Endothelial cell of umbilical vein (primary cell): ENCODE measurements at regions not wholly inside any gene's neighbourhood (a gene's known extent, or its start where the extent isn't known, plus 50 kb on each side); places are given as distances from the start of the nearest gene placed in this dataset.

Experiments
- BruUV-seq: library from RNA; stranded (reverse); fragments of 400-500 nt; replicated peaks from 2 replicates; lab custom pipeline; 2021; lab: Mats Ljungman, UMichigan
- CTCF ChIA-PET: fragments of 300-600, 350-600 bp; sonication (Branson Sonifier 250); formaldehyde crosslinking; loops from one replicate; lab custom pipeline; 2021; ENCODE audit warnings: antibody characterized with exemption, inconsistent platforms; lab: Charles Lee
- POLR2A ChIA-PET: fragments of 300-600, 350-600 bp; sonication (Branson Sonifier 250); formaldehyde crosslinking; loops from one replicate; lab custom pipeline; 2021; ENCODE audit warnings: antibody characterized with exemption, inconsistent platforms; lab: Charles Lee
- DNase-seq: peaks from one replicate; pipeline ENCODE4 v3.0.0-alpha.2; 2011; ENCODE audit warnings: low read depth, low spot score
- FAIRE-seq: peaks from 2 replicates; lab custom pipeline; 2011; peaks lifted over from hg19 to GRCh38; lab: Jason Lieb, UNC
- H2AFZ ChIP-seq: 2 replicates; pipeline ENCODE4 v1.6.0; 2012; ENCODE audit warnings: low read depth, low read length, control low read depth, inconsistent platforms
- H3K27ac ChIP-seq: 2 replicates; pipeline ENCODE4 v1.5.1; 2011; ENCODE audit warnings: low read depth, mild to moderate bottlenecking, control low read depth, low read length, moderate library complexity; ENCODE audit not compliant: insufficient read depth
- H3K27me3 ChIP-seq, 2 experiments: 2 replicates each; pipeline versions ENCODE4 v1.6.0 to v1.6.1; 2011; ENCODE audit warnings: low read length in 2 of 2, mixed read lengths in 1 of 2; ENCODE audit not compliant: control insufficient read depth in 2 of 2, insufficient read depth in 2 of 2
- H3K36me3 ChIP-seq, 2 experiments: 2 replicates in 1 of 2; 3 replicates in 1 of 2; pipeline ENCODE4 v1.5.1; 2011; ENCODE audit warnings: low read length in 2 of 2, mild to moderate bottlenecking in 1 of 2, moderate library complexity in 1 of 2; ENCODE audit not compliant: control insufficient read depth in 2 of 2, insufficient read depth in 2 of 2; ENCODE audit errors: extremely low read depth in 1 of 2
- H3K4me1 ChIP-seq: 3 replicates; pipeline ENCODE4 v1.5.1; 2011; ENCODE audit warnings: mild to moderate bottlenecking, low read length; ENCODE audit not compliant: control insufficient read depth, insufficient read depth; ENCODE audit errors: extremely low read depth
- H3K4me2 ChIP-seq: 2 replicates; pipeline ENCODE4 v1.6.1; 2011; ENCODE audit warnings: low read length, control low read depth, mixed read lengths; ENCODE audit not compliant: insufficient read depth
- H3K4me3 ChIP-seq, 3 experiments: fragments of 200-600 bp in 1 of 3; sonication (generic), shearing (Covaris generic) in 1 of 3; replicated peaks in 1 of 3; 2 replicates each; pipeline ENCODE4 v1.5.1; 2011 to 2016; ENCODE audit warnings: control low read depth in 3 of 3, low read length in 3 of 3, mild to moderate bottlenecking in 2 of 3, inconsistent platforms in 1 of 3, low read depth in 1 of 3, moderate library complexity in 1 of 3; ENCODE audit not compliant: insufficient read depth in 1 of 3
- H3K79me2 ChIP-seq: 2 replicates; pipeline ENCODE4 v1.6.0; 2012; ENCODE audit warnings: low read length, inconsistent platforms; ENCODE audit not compliant: control insufficient read depth, insufficient read depth
- H3K9ac ChIP-seq: replicated peaks from 2 replicates; pipeline ENCODE3; 2011; ENCODE audit warnings: low read length, control low read depth; ENCODE audit not compliant: insufficient read depth; ENCODE audit errors: extremely low read depth
- H3K9me1 ChIP-seq: replicated peaks from 3 replicates; pipeline ENCODE4 v1.6.0; 2011; ENCODE audit warnings: mild to moderate bottlenecking, low read length; ENCODE audit not compliant: control insufficient read depth, insufficient read depth; ENCODE audit errors: extremely low read depth
- H3K9me3 ChIP-seq: replicated peaks from 2 replicates; pipeline ENCODE4 v1.5.1; 2012; ENCODE audit warnings: low read length, inconsistent platforms; ENCODE audit not compliant: control insufficient read depth, insufficient read depth
- H4K20me1 ChIP-seq: replicated peaks from 2 replicates; pipeline ENCODE3; 2011; ENCODE audit warnings: mild to moderate bottlenecking, low read length; ENCODE audit not compliant: control insufficient read depth, insufficient read depth; ENCODE audit errors: extremely low read depth
- CTCF ChIP-seq, 2 donors: IDR thresholded peaks; 1 replicate in 1 of 2; 2 replicates in 1 of 2; pipeline ENCODE4 v1.5.1; 2011; ENCODE audit warnings: low read length in 2 of 2, mild to moderate bottlenecking in 2 of 2, moderate library complexity in 2 of 2, control low read depth in 1 of 2, inconsistent platforms in 1 of 2, low read depth in 1 of 2; ENCODE audit not compliant: insufficient read depth in 1 of 2; ENCODE audit errors: extremely low read depth in 1 of 2
- EZH2 ChIP-seq: IDR thresholded peaks from 2 replicates; pipeline ENCODE4 v1.6.1; 2012; ENCODE audit warnings: borderline replicate concordance, low read depth, mild to moderate bottlenecking, moderate library complexity, low read length, inconsistent platforms; ENCODE audit not compliant: severe bottlenecking
- FOS ChIP-seq: IDR thresholded peaks from 2 replicates; pipeline ENCODE4 v1.6.1; 2011; ENCODE audit warnings: mild to moderate bottlenecking, low read length, moderate library complexity, borderline replicate concordance; ENCODE audit not compliant: insufficient read depth
- GATA2 ChIP-seq: IDR thresholded peaks from 2 replicates; pipeline ENCODE4 v1.7.0; 2011; ENCODE audit warnings: low read depth, mild to moderate bottlenecking, moderate library complexity, mixed read lengths, low read length; ENCODE audit not compliant: insufficient read length, insufficient read depth
- JUN ChIP-seq: IDR thresholded peaks from 2 replicates; pipeline ENCODE4 v1.6.1; 2011; ENCODE audit warnings: borderline replicate concordance, low read depth; ENCODE audit not compliant: insufficient read length, insufficient read depth
- MAX ChIP-seq: IDR thresholded peaks from 2 replicates; pipeline ENCODE4 v1.6.1; 2011; ENCODE audit not compliant: insufficient read depth, insufficient read length
- MYC ChIP-seq: IDR thresholded peaks from one replicate; pipeline ENCODE4 v1.6.1; 2011; ENCODE audit warnings: mild to moderate bottlenecking, low read depth, low read length
- POLR2A ChIP-seq: IDR thresholded peaks from 2 replicates; pipeline ENCODE4 v1.6.1; 2012; ENCODE audit warnings: low read depth, mild to moderate bottlenecking, control low read depth, low read length
- POLR2AphosphoS5 ChIP-seq: IDR thresholded peaks from 2 replicates; pipeline ENCODE4 v1.6.1; 2012; ENCODE audit warnings: low read depth, mild to moderate bottlenecking, control low read depth, low read length, moderate library complexity; ENCODE audit not compliant: insufficient read depth
- dilution Hi-C: fragments of 300-500 bp; cut with MboI; formaldehyde crosslinking; loops from one replicate; pipeline ENCODE4 v1.15.0; 2019; ENCODE audit warnings: low sequenced_read_pairs; ENCODE audit not compliant: extremely low pct_ligation_motif_present
- intact Hi-C: fragments of 100-400 bp; cut with micrococcal nuclease; formaldehyde crosslinking; loops from one replicate; pipeline ENCODE4 v1.10.0; 2022

- intact Hi-C loops, result no loop called here
- Histone ChIP-seq H3K9me3 (no peaks in the 10 kb centered on the region), H3K9ac (no peak overlapping the region), H3K79me2 (no peaks in the 10 kb centered on the region), H3K4me3 (no peak overlapping the region), H3K4me1 (no peaks in the 10 kb centered on the region), H2AFZ (no peak overlapping the region), H3K27me3 (no peaks in the 10 kb centered on the region), H3K27ac (no peak overlapping the region), H3K9me1 (no peaks in the 10 kb centered on the region), H3K36me3 (no peaks in the 10 kb centered on the region), H3K4me2 (no peak overlapping the region), H4K20me1 (no peaks in the 10 kb centered on the region)
- DNase-seq (no peak), FAIRE-seq (no peak)
- CTCF ChIA-PET, result interaction anchor here (1.0 to 6.9 kb wide), 3 partner anchors 89 to 282 kb away, joined by 3 to 277 read pairs (median 72); no protein-coding TSS in a partner anchor
- POLR2A ChIA-PET, result no interaction called here
- dilution Hi-C loops, result no loop called here
- no TSS peak for BruUV-seq
- TF ChIP-seq JUN, result no peak
- no peak for TF ChIP-seq MYC
- no peak for TF ChIP-seq FOS
- TF ChIP-seq GATA2, result no peak
- no peak for TF ChIP-seq CTCF (IDR thresholded peaks at IDR 0.05; ENCODE audit: extremely low read depth in 1 of 2, insufficient read depth in 1 of 2, low read depth in 1 of 2, low read length in 2 of 2)
- no peak for TF ChIP-seq POLR2A
- TF ChIP-seq MAX, result no peak
- no peak for TF ChIP-seq EZH2
- TF ChIP-seq POLR2AphosphoS5, result no peak
These were observed 116.0 kb upstream of the RANBP3L start for GRCh38 chr5:36417668-36418067.
